ENCODE measurements at regions not wholly inside any gene's neighbourhood (a gene's known extent, or its start where the extent isn't known, plus 50 kb on each side); places are given as distances from the start of the nearest gene placed in this dataset.

- Histone ChIP-seq H3K4me3 (no peak overlapping the region), H3K36me3 (ENCODE audit: control insufficient read depth in 4 of 4, insufficient read depth in 4 of 4, low read length in 4 of 4) (no peaks in the 10 kb centered on the region), H3K27ac (ENCODE audit: low read depth in 1 of 2, low read length in 1 of 2) (no peak overlapping the region), H3K4me1 (ENCODE audit: control insufficient read depth in 5 of 5, insufficient read depth in 5 of 5, low read length in 5 of 5) (peaks cover 0 to 6% (median 0%) of the 10 kb centered on the region in 5 donors), H3K9ac (ENCODE audit: insufficient read depth in 1 of 2, low read length in 2 of 2) (no peak overlapping the region), H3K27me3 (ENCODE audit: control insufficient read depth in 3 of 3, insufficient read depth in 3 of 3, low read length in 2 of 3) (no peaks in the 10 kb centered on the region), H3K9me3 (ENCODE audit: control insufficient read depth in 4 of 4, insufficient read depth in 3 of 4, low read length in 3 of 4) (peaks cover 0 to 6% (median 0%) of the 10 kb centered on the region in 4 donors)
- DNase-seq (no peak), ATAC-seq (ENCODE audit: insufficient read depth, low FRiP score) (no peak)
- WGBS, 2 donors: 89 to 93% methylated on average over 10 of the region's 10 CpGs
- no peak for TF ChIP-seq CTCF (IDR thresholded peaks at IDR 0.05; ENCODE audit: control extremely low read depth, extremely low read depth)
These were observed 488.8 kb upstream of the MGMT start for GRCh38 chr10:128978211-128978610.

GRCh38 chr10:128979405-128979804 lies 487.6 kb upstream of the MGMT start:
- peaks cover 0 to 6% (median 0%) of the 10 kb centered on the region in 5 donors for H3K4me1 ChIP-seq (ENCODE audit: control insufficient read depth in 5 of 5, insufficient read depth in 5 of 5, low read length in 5 of 5)
- no peaks in the 10 kb centered on the region for H3K27me3 ChIP-seq (ENCODE audit: control insufficient read depth in 3 of 3, insufficient read depth in 3 of 3, low read length in 2 of 3)
- H3K27ac ChIP-seq (ENCODE audit: low read depth in 1 of 2, low read length in 1 of 2): no peak overlapping the region
- no peaks in the 10 kb centered on the region for H3K36me3 ChIP-seq (ENCODE audit: control insufficient read depth in 4 of 4, insufficient read depth in 4 of 4, low read length in 4 of 4)
- 93 to 99% methylated on average over 4 of the region's 4 CpGs for WGBS, 2 donors
- DNase-seq (no peak), ATAC-seq (ENCODE audit: insufficient read depth, low FRiP score) (no peak)
- H3K9ac ChIP-seq (ENCODE audit: insufficient read depth in 1 of 2, low read length in 2 of 2): no peak overlapping the region
- no peak overlapping the region for H3K4me3 ChIP-seq
- TF ChIP-seq CTCF (IDR thresholded peaks at IDR 0.05; ENCODE audit: control extremely low read depth, extremely low read depth): no peak
- peaks cover 0 to 6% (median 0%) of the 10 kb centered on the region in 4 donors for H3K9me3 ChIP-seq (ENCODE audit: control insufficient read depth in 4 of 4, insufficient read depth in 3 of 4, low read length in 3 of 4)

- ATAC-seq (ENCODE audit: insufficient read depth, low FRiP score) (no peak), DNase-seq (no peak)
- peaks cover 0 to 6% (median 0%) of the 10 kb centered on the region in 5 donors for H3K4me1 ChIP-seq (ENCODE audit: control insufficient read depth in 5 of 5, insufficient read depth in 5 of 5, low read length in 5 of 5)
- 72 to 77% methylated on average over 6 of the region's 6 CpGs for WGBS, 2 donors
- no peaks in the 10 kb centered on the region for H3K27me3 ChIP-seq (ENCODE audit: control insufficient read depth in 3 of 3, insufficient read depth in 3 of 3, low read length in 2 of 3)
- H3K4me3 ChIP-seq: no peak overlapping the region
- H3K27ac ChIP-seq (ENCODE audit: low read depth in 1 of 2, low read length in 1 of 2): no peak overlapping the region
- H3K9ac ChIP-seq (ENCODE audit: insufficient read depth in 1 of 2, low read length in 2 of 2): no peak overlapping the region
- no peak for TF ChIP-seq CTCF (IDR thresholded peaks at IDR 0.05; ENCODE audit: control extremely low read depth, extremely low read depth)
- H3K36me3 ChIP-seq (ENCODE audit: control insufficient read depth in 4 of 4, insufficient read depth in 4 of 4, low read length in 4 of 4): no peaks in the 10 kb centered on the region
- H3K9me3 ChIP-seq (ENCODE audit: control insufficient read depth in 4 of 4, insufficient read depth in 3 of 4, low read length in 3 of 4): peaks cover 0 to 7% (median 0%) of the 10 kb centered on the region in 4 donors
These were observed 485.8 kb upstream of the MGMT start for GRCh38 chr10:128981251-128981650.

All from lung (tissue), 11 donors.